ENCODE measurements at regions not wholly inside any gene's neighbourhood (a gene's known extent, or its start where the extent isn't known, plus 50 kb on each side); places are given as distances from the start of the nearest gene placed in this dataset.

DNA sequence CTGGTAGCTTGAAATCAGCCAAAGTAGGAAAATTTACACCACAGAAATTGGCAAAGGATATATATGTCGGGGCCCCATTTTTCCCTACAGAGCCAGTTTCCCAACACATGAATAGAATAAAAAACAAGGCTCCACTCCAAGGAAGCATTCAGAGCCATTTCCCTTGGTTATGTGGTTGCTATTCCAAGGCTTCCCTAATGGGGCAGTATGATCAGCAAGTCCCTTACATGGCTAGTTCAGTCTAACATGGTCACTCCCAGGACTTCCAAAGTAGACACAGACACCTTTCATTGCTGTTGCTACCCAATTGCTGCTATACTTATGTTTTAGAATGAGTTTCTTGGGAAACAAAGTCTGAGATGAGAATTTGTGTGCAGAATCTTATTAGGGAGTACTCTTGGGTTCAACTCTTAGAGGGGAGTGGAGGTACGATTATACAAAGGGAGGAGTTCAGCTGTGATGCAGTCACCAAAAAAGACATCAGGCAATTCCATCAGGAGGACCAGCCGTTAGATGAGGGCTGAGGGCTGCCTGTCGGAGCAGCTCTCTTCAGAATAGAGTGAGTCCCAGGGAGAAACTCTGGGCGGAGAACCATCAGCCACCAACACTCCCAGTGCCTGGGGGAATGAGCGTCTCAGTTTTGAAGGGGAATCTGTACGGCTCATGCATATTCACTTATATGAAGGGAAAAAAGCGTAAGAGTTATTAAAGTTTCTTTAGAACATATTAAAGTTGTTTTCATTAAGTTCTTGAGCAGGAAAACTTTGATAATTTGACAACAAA is 92.9 kb downstream of the C21orf91 start:
- Histone ChIP-seq H3K27ac (ENCODE audit: extremely low read depth, low read depth, low read length) (no peak overlapping the region), H3K9me1 (ENCODE audit: control insufficient read depth, insufficient read depth, low read length) (no peaks in the 10 kb centered on the region), H3K9me3 (replicated peaks; ENCODE audit: control insufficient read depth, insufficient read depth, low read depth, low read length) (no peaks in the 10 kb centered on the region), H3K79me2 (ENCODE audit: control insufficient read depth, insufficient read depth, low read length) (no peaks in the 10 kb centered on the region), H3K4me1 (replicated peaks in 1 of 2; ENCODE audit: control insufficient read depth in 2 of 2, insufficient read depth in 2 of 2, low read length in 2 of 2) (no peaks in the 10 kb centered on the region; a peak in 1 of 5 replicates), H3K36me3 (ENCODE audit: control insufficient read depth, insufficient read depth, low read length) (no peaks in the 10 kb centered on the region), H3K27me3 (ENCODE audit: control insufficient read depth in 2 of 2, insufficient read depth in 2 of 2, low read length in 2 of 2) (peaks cover 0 to 2% of the 10 kb centered on the region in 2 experiments; a peak in 2 of 5 replicates), H3K9ac (ENCODE audit: insufficient read depth in 1 of 2, low read depth in 2 of 2, low read length in 2 of 2) (no peak overlapping the region), H4K20me1 (replicated peaks; ENCODE audit: control insufficient read depth, insufficient read depth, low read length) (no peaks in the 10 kb centered on the region; the same call in 1 of the 2 replicates), H3K4me3 (no peak overlapping the region), H3K4me2 (ENCODE audit: insufficient read depth, low read length) (no peak overlapping the region), H2AFZ (ENCODE audit: low read depth, low read length) (no peak overlapping the region)
- 3% methylated on average over 8 of the region's 8 CpGs for WGBS (ENCODE audit: insufficient coverage, low coverage, missing lambda C conversion rate)
- in situ Hi-C loops (cut with MboI) = no loop called here
- BruUV-seq (replicated peaks) = no TSS peak
- CTCF ChIA-PET (ENCODE audit: low intra/inter-chr PET ratio) = no interaction called here
- DNase-seq (ENCODE audit: extremely low read depth in 1 of 4, low spot score in 3 of 4) (peak in 2 of 4 experiments; percentile 10 to 12), FAIRE-seq (no peak), ATAC-seq (peak; percentile 88)
- intact Hi-C loops (cut with micrococcal nuclease) = no loop called here
- POLR2A ChIA-PET = no interaction called here
- TF ChIP-seq SRSF9 (IDR thresholded peaks at IDR 0.05; ENCODE audit: borderline replicate concordance, low read depth, low read length) (no peak), PKNOX1 (IDR thresholded peaks at IDR 0.05) (no peak), ATF2 (CRISPR knock-in tag; IDR thresholded peaks at IDR 0.05) (no peak), MTA3 (IDR thresholded peaks at IDR 0.05; ENCODE audit: borderline replicate concordance) (no peak), MTA1 (IDR thresholded peaks at IDR 0.05; ENCODE audit: borderline replicate concordance) (no peak), NCOA6 (IDR thresholded peaks at IDR 0.05) (no peak), PYGO2 (tag; IDR thresholded peaks at IDR 0.05) (no peak), RAD21 (CRISPR knock-in tag; conservative IDR thresholded peaks at IDR 0.05 in 1 of 2, IDR thresholded peaks at IDR 0.05 in 1 of 2) (peak in 1 of 2 experiments; percentile 51; a peak in 3 of 4 replicates)
- TF ChIP-seq, protein P1, sequence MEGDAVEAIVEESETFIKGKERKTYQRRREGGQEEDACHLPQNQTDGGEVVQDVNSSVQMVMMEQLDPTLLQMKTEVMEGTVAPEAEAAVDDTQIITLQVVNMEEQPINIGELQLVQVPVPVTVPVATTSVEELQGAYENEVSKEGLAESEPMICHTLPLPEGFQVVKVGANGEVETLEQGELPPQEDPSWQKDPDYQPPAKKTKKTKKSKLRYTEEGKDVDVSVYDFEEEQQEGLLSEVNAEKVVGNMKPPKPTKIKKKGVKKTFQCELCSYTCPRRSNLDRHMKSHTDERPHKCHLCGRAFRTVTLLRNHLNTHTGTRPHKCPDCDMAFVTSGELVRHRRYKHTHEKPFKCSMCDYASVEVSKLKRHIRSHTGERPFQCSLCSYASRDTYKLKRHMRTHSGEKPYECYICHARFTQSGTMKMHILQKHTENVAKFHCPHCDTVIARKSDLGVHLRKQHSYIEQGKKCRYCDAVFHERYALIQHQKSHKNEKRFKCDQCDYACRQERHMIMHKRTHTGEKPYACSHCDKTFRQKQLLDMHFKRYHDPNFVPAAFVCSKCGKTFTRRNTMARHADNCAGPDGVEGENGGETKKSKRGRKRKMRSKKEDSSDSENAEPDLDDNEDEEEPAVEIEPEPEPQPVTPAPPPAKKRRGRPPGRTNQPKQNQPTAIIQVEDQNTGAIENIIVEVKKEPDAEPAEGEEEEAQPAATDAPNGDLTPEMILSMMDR (IDR thresholded peaks at IDR 0.05 in 2 of 3, conservative IDR thresholded peaks at IDR 0.05 in 1 of 3; ENCODE audit: insufficient read depth in 2 of 3, low read depth in 1 of 3, low read length in 3 of 3) = peak in 2 of 3 experiments; percentile 42; a peak in 3 of 6 replicates
- TF ChIP-seq, protein P2, sequence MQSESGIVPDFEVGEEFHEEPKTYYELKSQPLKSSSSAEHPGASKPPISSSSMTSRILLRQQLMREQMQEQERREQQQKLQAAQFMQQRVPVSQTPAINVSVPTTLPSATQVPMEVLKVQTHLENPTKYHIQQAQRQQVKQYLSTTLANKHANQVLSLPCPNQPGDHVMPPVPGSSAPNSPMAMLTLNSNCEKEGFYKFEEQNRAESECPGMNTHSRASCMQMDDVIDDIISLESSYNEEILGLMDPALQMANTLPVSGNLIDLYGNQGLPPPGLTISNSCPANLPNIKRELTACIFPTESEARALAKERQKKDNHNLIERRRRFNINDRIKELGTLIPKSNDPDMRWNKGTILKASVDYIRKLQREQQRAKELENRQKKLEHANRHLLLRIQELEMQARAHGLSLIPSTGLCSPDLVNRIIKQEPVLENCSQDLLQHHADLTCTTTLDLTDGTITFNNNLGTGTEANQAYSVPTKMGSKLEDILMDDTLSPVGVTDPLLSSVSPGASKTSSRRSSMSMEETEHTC (IDR thresholded peaks at IDR 0.05) = no peak
